HG02840 (cell line): ENCODE measurements at regions not wholly inside any gene's neighbourhood (a gene's known extent, or its start where the extent isn't known, plus 50 kb on each side); places are given as distances from the start of the nearest gene placed in this dataset.

Source experiments
- ATAC-seq: cut with Tn5 transposase; IDR thresholded peaks from one replicate; pipeline ENCODE4 v1.9.1; 2021; ENCODE audit warnings: mild to moderate bottlenecking, moderate library complexity, moderate number of reproducible peaks; ENCODE audit not compliant: unreplicated experiment, low FRiP score

- no peak for ATAC-seq
Measured at GRCh38 chr4:57448452-57448851, 338.3 kb upstream of the IGFBP7 start.

- no peak for ATAC-seq
Measured at GRCh38 chr4:57446266-57446665, 336.1 kb upstream of the IGFBP7 start.

GRCh38 chr4:57445686-57446085 lies 335.5 kb upstream of the IGFBP7 start:
- no peak for ATAC-seq

GRCh38 chr4:57444671-57445070 lies 334.5 kb upstream of the IGFBP7 start:
- ATAC-seq = no peak

- no peak for ATAC-seq
Measured at GRCh38 chr4:57443787-57444186, 333.6 kb upstream of the IGFBP7 start.

GRCh38 chr4:57443308-57443707 lies 333.1 kb upstream of the IGFBP7 start:
- no peak for ATAC-seq

- no peak for ATAC-seq
Measured at GRCh38 chr4:57442831-57443291, 332.7 kb upstream of the IGFBP7 start.

- no peak for ATAC-seq
Measured at GRCh38 chr4:57442241-57442640, 332.1 kb upstream of the IGFBP7 start.

- no peak for ATAC-seq
Measured at GRCh38 chr4:57437649-57438048, 327.5 kb upstream of the IGFBP7 start.

GRCh38 chr4:57435300-57435699 lies 325.1 kb upstream of the IGFBP7 start:
- ATAC-seq = no peak

- no peak for ATAC-seq
Measured at GRCh38 chr4:57430726-57431125, 320.5 kb upstream of the IGFBP7 start.

GRCh38 chr4:57426779-57427395 lies 316.7 kb upstream of the IGFBP7 start:
- ATAC-seq = no peak

GRCh38 chr4:57425610-57426009 lies 315.4 kb upstream of the IGFBP7 start:
- no peak for ATAC-seq

- ATAC-seq = no peak
Measured at GRCh38 chr4:57424232-57424897, 314.2 kb upstream of the IGFBP7 start.

GRCh38 chr4:57418133-57418532 lies 307.9 kb upstream of the IGFBP7 start:
- ATAC-seq = no peak

- no peak for ATAC-seq
Measured at GRCh38 chr4:57412259-57413054, 302.3 kb upstream of the IGFBP7 start.

- ATAC-seq = no peak
Measured at GRCh38 chr4:57410331-57411052, 300.3 kb upstream of the IGFBP7 start.

- ATAC-seq = no peak
Measured at GRCh38 chr4:57405359-57405758, 295.2 kb upstream of the IGFBP7 start.

- ATAC-seq = no peak
Measured at GRCh38 chr4:57404483-57404882, 294.3 kb upstream of the IGFBP7 start.

- no peak for ATAC-seq
Measured at GRCh38 chr4:57403591-57403990, 293.4 kb upstream of the IGFBP7 start.

- no peak for ATAC-seq
Measured at GRCh38 chr4:57401586-57401985, 291.4 kb upstream of the IGFBP7 start.
